C4-2B (cell line): ENCODE measurements at regions not wholly inside any gene's neighbourhood (a gene's known extent, or its start where the extent isn't known, plus 50 kb on each side); places are given as distances from the start of the nearest gene placed in this dataset.

Experiments
- CTCF ChIP-seq: fragments of 450-650 bp; conservative IDR thresholded peaks from 2 replicates; pipeline ENCODE4 v1.5.1; 2017; ENCODE audit warnings: mild to moderate bottlenecking
- ZFX ChIP-seq: fragments of 450-650 bp; IDR thresholded peaks from 2 replicates; pipeline ENCODE4 v1.6.1; 2017

DNA sequence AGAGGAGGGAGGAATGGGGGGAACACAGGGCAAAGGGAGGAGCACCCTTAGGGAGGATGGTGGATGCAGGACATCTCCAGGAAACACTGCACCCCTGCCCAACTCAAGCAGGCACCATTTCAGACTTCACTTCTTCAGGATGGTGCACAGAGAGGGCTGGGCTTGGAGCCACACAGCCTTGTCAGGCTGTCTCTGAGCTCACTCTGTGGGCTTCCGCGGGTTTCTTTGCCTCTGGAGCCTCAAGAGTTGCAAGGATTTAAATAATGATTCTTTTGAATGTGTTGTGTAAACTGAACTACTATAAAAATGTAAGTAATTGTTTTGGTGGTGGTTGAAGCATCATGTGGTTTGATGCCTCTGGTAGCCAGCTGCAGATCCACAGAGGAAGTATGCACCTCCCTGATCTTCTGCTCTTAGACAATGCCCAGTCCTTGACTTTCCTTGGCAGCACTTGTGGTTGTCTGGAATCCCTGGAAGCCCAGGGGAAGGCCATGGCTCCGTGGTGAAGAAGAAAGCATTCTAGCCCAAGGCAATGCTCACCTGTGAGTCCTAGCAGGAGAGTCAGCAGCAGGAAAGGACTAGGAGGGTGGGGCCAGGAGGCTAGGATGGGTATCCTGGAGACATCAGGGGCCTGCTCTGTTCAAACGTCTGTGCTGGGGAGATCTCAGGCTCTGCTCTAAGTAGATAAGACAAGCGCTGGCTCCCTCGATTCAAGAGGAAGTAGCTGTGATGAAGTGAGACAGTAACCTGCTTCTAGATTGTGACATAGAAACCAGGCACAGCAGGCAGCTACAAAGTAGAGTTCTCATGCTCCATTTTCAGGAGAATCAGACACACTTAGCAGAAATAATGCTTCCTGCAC is 50.2 kb upstream of the SIRPG start:
- TF ChIP-seq CTCF = no peak
- TF ChIP-seq ZFX = no peak
